Loucy (cell line): ENCODE measurements at regions not wholly inside any gene's neighbourhood (a gene's known extent, or its start where the extent isn't known, plus 50 kb on each side); places are given as distances from the start of the nearest gene placed in this dataset.

Source experiments
- EZH2phosphoT487 ChIP-seq: fragments of 200-600 bp; IDR thresholded peaks from 2 replicates; pipeline ENCODE4 v1.6.1; 2018; ENCODE audit warnings: antibody characterized with exemption, mild to moderate bottlenecking, moderate library complexity, borderline replicate concordance
- TF ChIP-seq, protein P1 (sequence below): fragments of 200-600 bp; sonication (generic); conservative IDR thresholded peaks from 2 replicates; pipeline ENCODE4 v1.5.1; 2014; ENCODE audit warnings: mild to moderate bottlenecking, antibody characterized with exemption, low read length

DNA sequence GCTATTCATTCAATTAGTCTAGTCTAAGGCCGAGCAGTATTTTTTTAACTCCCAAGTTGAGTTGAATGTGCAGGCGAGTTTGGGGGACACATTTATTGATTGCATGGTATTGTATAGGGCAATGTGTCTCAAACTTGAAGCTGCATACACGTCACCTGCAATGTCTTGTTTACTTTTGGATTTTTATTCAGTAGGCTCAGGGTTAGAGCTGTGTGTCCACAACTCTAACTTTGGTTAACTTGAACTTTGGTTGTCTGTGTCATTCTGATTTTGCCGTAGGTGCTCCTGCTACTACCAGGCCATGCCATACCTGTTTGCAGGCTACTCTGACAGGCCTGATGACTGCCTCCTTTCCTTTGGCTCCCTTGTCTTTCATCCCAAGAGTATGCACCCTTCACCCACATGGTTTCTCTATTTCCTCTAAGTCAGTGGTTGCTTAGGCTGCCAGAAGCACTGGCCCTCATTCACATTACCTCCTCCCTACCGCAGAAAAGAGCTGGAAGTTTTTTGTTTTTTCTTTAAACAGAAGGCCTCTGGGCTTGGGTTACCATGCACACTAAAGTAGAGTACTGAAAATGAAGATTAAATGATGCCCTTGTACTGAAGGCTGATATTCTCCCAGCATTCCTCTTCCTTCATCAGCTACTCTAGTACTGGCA is 219.4 kb upstream of the SPOPL start:
- TF ChIP-seq, protein P1, sequence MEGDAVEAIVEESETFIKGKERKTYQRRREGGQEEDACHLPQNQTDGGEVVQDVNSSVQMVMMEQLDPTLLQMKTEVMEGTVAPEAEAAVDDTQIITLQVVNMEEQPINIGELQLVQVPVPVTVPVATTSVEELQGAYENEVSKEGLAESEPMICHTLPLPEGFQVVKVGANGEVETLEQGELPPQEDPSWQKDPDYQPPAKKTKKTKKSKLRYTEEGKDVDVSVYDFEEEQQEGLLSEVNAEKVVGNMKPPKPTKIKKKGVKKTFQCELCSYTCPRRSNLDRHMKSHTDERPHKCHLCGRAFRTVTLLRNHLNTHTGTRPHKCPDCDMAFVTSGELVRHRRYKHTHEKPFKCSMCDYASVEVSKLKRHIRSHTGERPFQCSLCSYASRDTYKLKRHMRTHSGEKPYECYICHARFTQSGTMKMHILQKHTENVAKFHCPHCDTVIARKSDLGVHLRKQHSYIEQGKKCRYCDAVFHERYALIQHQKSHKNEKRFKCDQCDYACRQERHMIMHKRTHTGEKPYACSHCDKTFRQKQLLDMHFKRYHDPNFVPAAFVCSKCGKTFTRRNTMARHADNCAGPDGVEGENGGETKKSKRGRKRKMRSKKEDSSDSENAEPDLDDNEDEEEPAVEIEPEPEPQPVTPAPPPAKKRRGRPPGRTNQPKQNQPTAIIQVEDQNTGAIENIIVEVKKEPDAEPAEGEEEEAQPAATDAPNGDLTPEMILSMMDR, result no peak
- TF ChIP-seq EZH2phosphoT487, result no peak
